NCI-H748 (cell line): ENCODE measurements at regions not wholly inside any gene's neighbourhood (a gene's known extent, or its start where the extent isn't known, plus 50 kb on each side); places are given as distances from the start of the nearest gene placed in this dataset.

ENCODE experiments used
- DNase-seq: peaks from one replicate; lab custom pipeline; 2025; ENCODE audit not compliant: unreplicated experiment; lab: John Stamatoyannopoulos, UW

- DNase-seq = no peak
Measured at GRCh38 chr7:46900312-46901263, 681.3 kb downstream of the TNS3 start.

- no peak for DNase-seq
Measured at GRCh38 chr7:46897381-46897780, 684.5 kb downstream of the TNS3 start.

- DNase-seq = no peak
Measured at GRCh38 chr7:46886669-46887374, 695.1 kb downstream of the TNS3 start.

GRCh38 chr7:46885167-46885566 lies 696.7 kb downstream of the TNS3 start:
- DNase-seq = no peak

- no peak for DNase-seq
Measured at GRCh38 chr7:46881507-46882127, 700.3 kb downstream of the TNS3 start.

- DNase-seq = no peak
Measured at GRCh38 chr7:46880508-46881196, 701.3 kb downstream of the TNS3 start.

- DNase-seq = no peak
Measured at GRCh38 chr7:46879783-46880182, 702.1 kb downstream of the TNS3 start.

GRCh38 chr7:46871516-46871915 lies 710.4 kb downstream of the TNS3 start:
- no peak for DNase-seq

GRCh38 chr7:46864716-46865115 lies 717.2 kb downstream of the TNS3 start:
- no peak for DNase-seq

- no peak for DNase-seq
Measured at GRCh38 chr7:46859963-46860475, 721.9 kb downstream of the TNS3 start.

- DNase-seq = no peak
Measured at GRCh38 chr7:46855851-46856250, 726.1 kb downstream of the TNS3 start.

GRCh38 chr7:46854958-46855473 lies 726.9 kb downstream of the TNS3 start:
- no peak for DNase-seq

GRCh38 chr7:46853451-46853850 lies 728.5 kb downstream of the TNS3 start:
- DNase-seq = no peak

- peak; percentile 14 for DNase-seq
Measured at GRCh38 chr7:46852795-46853194, 729.1 kb downstream of the TNS3 start.

GRCh38 chr7:46850563-46851330 lies 731.2 kb downstream of the TNS3 start:
- no peak for DNase-seq

GRCh38 chr7:46848944-46849343 lies 733.0 kb downstream of the TNS3 start:
- no peak for DNase-seq

GRCh38 chr7:46848311-46848710 lies 733.6 kb downstream of the TNS3 start:
- DNase-seq = no peak

GRCh38 chr7:46847126-46847525 lies 734.8 kb downstream of the TNS3 start:
- no peak for DNase-seq

GRCh38 chr7:46844486-46844885 lies 737.4 kb downstream of the TNS3 start:
- DNase-seq = no peak

GRCh38 chr7:46841248-46841647 lies 740.7 kb downstream of the TNS3 start:
- DNase-seq = no peak
